IMR-90 (cell line): ENCODE measurements at regions not wholly inside any gene's neighbourhood (a gene's known extent, or its start where the extent isn't known, plus 50 kb on each side); places are given as distances from the start of the nearest gene placed in this dataset.

Source experiments
- CEBPB ChIP-seq: IDR thresholded peaks from 2 replicates; pipeline ENCODE4 v1.6.1; 2012; ENCODE audit warnings: low read depth, low read length, improper control_type of control experiment
- MAZ ChIP-seq: IDR thresholded peaks from 2 replicates; pipeline ENCODE4 v1.6.1; 2012; ENCODE audit warnings: low read depth, mild to moderate bottlenecking, low read length, improper control_type of control experiment, moderate library complexity, borderline replicate concordance
- MXI1 ChIP-seq: IDR thresholded peaks from 2 replicates; pipeline ENCODE4 v1.6.1; 2012; ENCODE audit warnings: low read depth, mild to moderate bottlenecking, low read length, moderate library complexity, borderline replicate concordance
- NFE2L2 ChIP-seq: fragments of 150-350 bp; IDR thresholded peaks from 2 replicates; pipeline ENCODE4 v1.6.1; 2016; ENCODE audit warnings: low read depth, mild to moderate bottlenecking, low read length
- POLR2A ChIP-seq: IDR thresholded peaks from 2 replicates; pipeline ENCODE4 v1.6.1; 2012; ENCODE audit warnings: mild to moderate bottlenecking, low read depth, low read length
- RAD21 ChIP-seq: IDR thresholded peaks from 2 replicates; pipeline ENCODE4 v1.6.1; 2012; ENCODE audit warnings: low read length, improper control_type of control experiment
- RCOR1 ChIP-seq: IDR thresholded peaks from 2 replicates; pipeline ENCODE4 v1.6.1; 2012; ENCODE audit warnings: mild to moderate bottlenecking, low read length, improper control_type of control experiment; ENCODE audit not compliant: insufficient replicate concordance
- RFX5 ChIP-seq: IDR thresholded peaks from 2 replicates; pipeline ENCODE4 v1.8.0; 2012; ENCODE audit warnings: low read depth, mild to moderate bottlenecking, low read length, moderate library complexity
- SMC3 ChIP-seq: fragments of 150-350 bp; IDR thresholded peaks from 2 replicates; pipeline ENCODE4 v1.6.1; 2016; ENCODE audit warnings: low read depth, mild to moderate bottlenecking, antibody characterized with exemption, low read length, moderate library complexity
- TF ChIP-seq, protein P1 (sequence below): conservative IDR thresholded peaks from 2 replicates; pipeline ENCODE4 v1.5.1; 2012; ENCODE audit warnings: mild to moderate bottlenecking, low read depth, low read length, improper control_type of control experiment

DNA sequence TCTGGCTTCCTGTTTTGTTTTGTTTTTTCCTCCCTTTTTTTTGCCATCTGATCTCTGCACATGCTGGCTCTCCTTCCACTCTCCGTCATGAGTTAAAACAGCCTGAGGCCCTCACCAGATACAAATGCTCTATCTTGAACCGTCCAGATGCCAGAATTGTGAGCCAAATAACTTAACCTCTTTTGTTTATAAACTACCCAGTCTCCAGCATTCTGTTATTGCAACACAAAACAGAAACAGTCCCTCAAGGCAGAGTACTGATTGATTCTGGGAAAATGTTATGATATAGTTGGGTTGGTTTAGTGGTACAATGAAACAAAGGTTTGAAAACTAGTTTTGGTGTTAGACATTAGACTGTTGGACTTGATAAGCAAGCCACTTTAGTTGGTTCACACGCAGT, 1390.0 kb upstream of the RAG2 start:
- TF ChIP-seq, protein P1, sequence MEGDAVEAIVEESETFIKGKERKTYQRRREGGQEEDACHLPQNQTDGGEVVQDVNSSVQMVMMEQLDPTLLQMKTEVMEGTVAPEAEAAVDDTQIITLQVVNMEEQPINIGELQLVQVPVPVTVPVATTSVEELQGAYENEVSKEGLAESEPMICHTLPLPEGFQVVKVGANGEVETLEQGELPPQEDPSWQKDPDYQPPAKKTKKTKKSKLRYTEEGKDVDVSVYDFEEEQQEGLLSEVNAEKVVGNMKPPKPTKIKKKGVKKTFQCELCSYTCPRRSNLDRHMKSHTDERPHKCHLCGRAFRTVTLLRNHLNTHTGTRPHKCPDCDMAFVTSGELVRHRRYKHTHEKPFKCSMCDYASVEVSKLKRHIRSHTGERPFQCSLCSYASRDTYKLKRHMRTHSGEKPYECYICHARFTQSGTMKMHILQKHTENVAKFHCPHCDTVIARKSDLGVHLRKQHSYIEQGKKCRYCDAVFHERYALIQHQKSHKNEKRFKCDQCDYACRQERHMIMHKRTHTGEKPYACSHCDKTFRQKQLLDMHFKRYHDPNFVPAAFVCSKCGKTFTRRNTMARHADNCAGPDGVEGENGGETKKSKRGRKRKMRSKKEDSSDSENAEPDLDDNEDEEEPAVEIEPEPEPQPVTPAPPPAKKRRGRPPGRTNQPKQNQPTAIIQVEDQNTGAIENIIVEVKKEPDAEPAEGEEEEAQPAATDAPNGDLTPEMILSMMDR = no peak
- TF ChIP-seq RFX5 (no peak), CEBPB (no peak), POLR2A (no peak), MAZ (no peak), SMC3 (no peak), RAD21 (no peak), MXI1 (no peak), NFE2L2 (no peak), RCOR1 (no peak)
